GM12891 (cell line): ENCODE measurements at regions not wholly inside any gene's neighbourhood (a gene's known extent, or its start where the extent isn't known, plus 50 kb on each side); places are given as distances from the start of the nearest gene placed in this dataset.

Experiments used
- DNase-seq: peaks from one replicate; pipeline ENCODE4 v3.0.0; 2011; ENCODE audit warnings: low spot score; ENCODE audit not compliant: insufficient read length
- FAIRE-seq: peaks from 2 replicates; lab custom pipeline; 2011; peaks lifted over from hg19 to GRCh38; lab: Jason Lieb, UNC
- PAX5 ChIP-seq: IDR thresholded peaks from 2 replicates; pipeline ENCODE4 v1.6.1; 2011; ENCODE audit warnings: low read length, moderate library complexity, mild to moderate bottlenecking; ENCODE audit not compliant: insufficient read depth, severe bottlenecking
- POLR2A ChIP-seq: IDR thresholded peaks from 2 replicates; pipeline ENCODE4 v1.6.1; 2011; ENCODE audit warnings: low read depth, low read length, control low read depth
- POLR2AphosphoS5 ChIP-seq: IDR thresholded peaks from 2 replicates; pipeline ENCODE4 v1.6.1; 2011; ENCODE audit warnings: low read depth, low read length, control low read depth
- POU2F2 ChIP-seq: IDR thresholded peaks from 2 replicates; pipeline ENCODE4 v1.6.1; 2011; ENCODE audit warnings: low read depth, mild to moderate bottlenecking, control low read depth, low read length, moderate library complexity
- SPI1 ChIP-seq: IDR thresholded peaks from 2 replicates; pipeline ENCODE4 v1.6.1; 2011; ENCODE audit warnings: low read depth, low read length, control low read depth
- TAF1 ChIP-seq: IDR thresholded peaks from 2 replicates; pipeline ENCODE4 v1.6.1; 2011; ENCODE audit warnings: low read depth, low read length, control low read depth

DNA sequence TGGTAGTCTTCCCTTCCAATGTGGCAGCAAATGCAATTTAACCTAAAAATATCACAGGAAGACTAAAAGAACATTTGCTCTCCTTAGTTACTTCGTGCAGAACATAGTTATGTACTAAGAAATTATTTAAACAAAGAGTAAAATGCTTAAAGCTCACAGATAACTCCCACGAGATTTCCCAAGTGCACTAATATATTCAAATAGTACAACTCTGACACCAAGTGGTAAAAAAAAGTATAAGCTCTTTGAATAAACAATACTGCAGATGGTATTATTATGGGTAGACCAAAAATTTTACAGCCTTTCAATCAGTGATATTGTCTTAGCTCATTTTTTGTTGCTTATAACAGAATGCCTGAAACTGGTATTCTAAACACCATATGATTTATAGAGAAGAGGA is 52.8 kb upstream of the FILIP1 start:
- FAIRE-seq (no peak), DNase-seq (no peak)
- TF ChIP-seq SPI1 (no peak), TAF1 (no peak), POLR2A (no peak), POU2F2 (no peak), PAX5 (no peak), POLR2AphosphoS5 (no peak)

DNA sequence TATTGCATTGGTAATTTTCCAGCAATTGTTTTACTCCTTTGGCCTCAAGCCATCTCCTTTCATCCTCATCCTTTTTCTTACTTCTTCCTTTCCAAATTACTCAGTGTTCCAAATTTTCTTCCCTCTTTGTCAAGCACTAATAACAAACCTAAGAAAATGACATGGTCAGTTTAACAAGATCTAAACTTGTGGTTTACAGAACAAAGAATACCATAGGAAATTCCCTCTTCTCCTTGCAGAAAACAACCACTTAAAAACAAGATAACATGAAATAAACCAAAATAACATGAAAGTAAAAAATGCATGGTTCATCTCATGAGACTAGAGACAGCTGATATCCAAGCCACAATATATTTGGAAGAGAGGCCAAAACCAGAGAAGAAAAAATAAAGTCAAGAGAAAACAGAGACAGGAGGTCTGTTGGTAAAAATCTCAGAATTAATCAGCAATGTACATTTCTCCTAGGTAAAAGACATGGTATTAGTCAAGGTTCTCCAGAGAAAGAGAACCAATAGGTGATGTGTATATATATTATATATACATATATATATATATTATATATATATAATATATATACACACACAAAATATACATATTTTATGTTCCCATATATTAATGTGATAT is 51.0 kb upstream of the SENP6 start:
- FAIRE-seq (no peak), DNase-seq (no peak)
- no peak for TF ChIP-seq POLR2AphosphoS5
- no peak for TF ChIP-seq PAX5
- no peak for TF ChIP-seq POU2F2
- TF ChIP-seq SPI1 = no peak
- no peak for TF ChIP-seq POLR2A
- TF ChIP-seq TAF1 = no peak

DNA sequence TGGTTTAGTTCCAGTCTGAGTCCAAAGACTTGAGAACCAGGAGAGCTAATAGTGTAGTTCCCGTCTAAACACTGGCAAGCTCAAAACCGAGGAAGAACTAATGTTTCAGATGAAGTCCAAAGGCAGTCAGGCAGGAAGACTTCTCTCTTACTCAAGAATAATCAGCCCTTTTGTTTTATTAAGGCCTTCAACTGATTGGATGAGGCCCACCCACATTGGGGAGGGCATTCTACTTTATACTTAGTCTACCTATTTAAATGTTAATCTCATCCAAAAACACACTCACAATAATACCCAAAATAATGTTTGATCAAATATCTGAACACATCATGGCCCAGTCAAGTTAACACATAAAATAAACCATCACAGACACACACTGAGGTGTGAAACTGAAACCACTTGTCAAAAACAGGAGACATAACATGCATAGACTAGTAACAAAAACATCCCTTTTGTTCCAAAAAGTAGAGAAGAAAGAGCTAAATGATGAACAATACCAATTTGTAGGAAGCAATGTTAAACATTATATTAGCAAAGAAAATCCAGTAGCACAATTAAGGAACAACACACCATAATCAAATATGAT is 50.2 kb upstream of the SENP6 start:
- DNase-seq (no peak), FAIRE-seq (peak; percentile 40)
- no peak for TF ChIP-seq SPI1
- TF ChIP-seq PAX5 = no peak
- TF ChIP-seq TAF1 = no peak
- no peak for TF ChIP-seq POLR2AphosphoS5
- TF ChIP-seq POLR2A = no peak
- no peak for TF ChIP-seq POU2F2
